ENCODE measurements at regions not wholly inside any gene's neighbourhood (a gene's known extent, or its start where the extent isn't known, plus 50 kb on each side); places are given as distances from the start of the nearest gene placed in this dataset.

GRCh38 chr16:82363026-82363816, 193.2 kb upstream of the MPHOSPH6 start (continued):
- TF ChIP-seq KDM4A (IDR thresholded peaks at IDR 0.05; ENCODE audit: low read depth, low read length, severe bottlenecking) = no peak

Measured in H1 (cell line).